Prostate gland (tissue), 2 donors: ENCODE measurements at regions not wholly inside any gene's neighbourhood (a gene's known extent, or its start where the extent isn't known, plus 50 kb on each side); places are given as distances from the start of the nearest gene placed in this dataset.
"Not testable (repeated sequence)": the region's sequence is repeated elsewhere in the genome, so short reads cannot be mapped to it uniquely, and the experiment has no call there.

Experiments used
- CTCF ChIP-seq, 4 experiments: fragments of 200-600 bp in 2 of 4; fragments of 450-650 bp in 2 of 4; sonication (generic) in 2 of 4; IDR thresholded peaks; 1 replicate in 3 of 4; 2 replicates in 1 of 4; pipeline ENCODE4 v1.5.1; 2016 to 2019; ENCODE audit warnings: antibody characterized with exemption in 4 of 4, mild to moderate bottlenecking in 2 of 4, moderate library complexity in 2 of 4
- POLR2A ChIP-seq: fragments of 450-650 bp; IDR thresholded peaks from one replicate; pipeline ENCODE4 v1.6.1; 2016; ENCODE audit warnings: antibody characterized with exemption, mild to moderate bottlenecking
- POLR2AphosphoS5 ChIP-seq: sonication (generic); formaldehyde crosslinking; IDR thresholded peaks from one replicate; pipeline ENCODE4 v1.6.1; 2017; ENCODE audit warnings: antibody characterized with exemption

GRCh38 chr3:83217595-83218118, 1456.2 kb upstream of the GBE1 start:
- not testable (repeated sequence) for TF ChIP-seq CTCF (IDR thresholded peaks at IDR 0.05); POLR2AphosphoS5; POLR2A
